ENCODE measurements at regions not wholly inside any gene's neighbourhood (a gene's known extent, or its start where the extent isn't known, plus 50 kb on each side); places are given as distances from the start of the nearest gene placed in this dataset.

- TF ChIP-seq CTCF (IDR thresholded peaks at IDR 0.05) (no peak), POLR2AphosphoS5 (IDR thresholded peaks at IDR 0.05; ENCODE audit: low read depth, low read length) (no peak), SIN3A (IDR thresholded peaks at IDR 0.05; ENCODE audit: borderline replicate concordance, insufficient read depth, low read depth, low read length) (no peak), TCF7L2 (IDR thresholded peaks at IDR 0.05; ENCODE audit: low read depth, low read length) (no peak)
Measured at GRCh38 chr16:49049191-49049590, 232.4 kb downstream of the CBLN1 start.

Data from Panc1 (cell line).